Activated T-helper 1 cell treated with Interleukin-2 at 50 U/mL for 16 hours (primary cell): ENCODE measurements at regions not wholly inside any gene's neighbourhood (a gene's known extent, or its start where the extent isn't known, plus 50 kb on each side); places are given as distances from the start of the nearest gene placed in this dataset.

Experiments used
- DNase-seq: peaks from one replicate; pipeline ENCODE4 v3.0.0-alpha.2; 2020; ENCODE audit warnings: low read depth

DNA sequence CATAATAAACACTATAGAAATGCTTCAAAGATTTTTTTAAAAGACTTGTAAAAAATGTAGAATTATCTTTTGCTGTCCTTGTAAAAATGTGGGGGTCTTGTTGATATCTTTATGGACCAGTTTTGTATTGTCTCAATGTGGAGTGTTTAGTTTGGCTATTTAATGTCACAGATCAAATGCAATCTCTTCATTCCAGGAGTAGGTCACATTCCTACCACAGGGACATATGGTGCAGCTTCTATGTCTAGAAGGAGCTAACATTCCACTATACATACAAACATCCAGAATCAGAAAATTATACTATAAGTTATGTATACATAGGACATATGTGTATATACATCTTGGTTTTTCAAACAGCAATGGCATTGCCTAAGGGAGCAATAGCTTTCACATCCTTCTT lies 345.7 kb downstream of the BMP4 start:
- DNase-seq: no peak

DNA sequence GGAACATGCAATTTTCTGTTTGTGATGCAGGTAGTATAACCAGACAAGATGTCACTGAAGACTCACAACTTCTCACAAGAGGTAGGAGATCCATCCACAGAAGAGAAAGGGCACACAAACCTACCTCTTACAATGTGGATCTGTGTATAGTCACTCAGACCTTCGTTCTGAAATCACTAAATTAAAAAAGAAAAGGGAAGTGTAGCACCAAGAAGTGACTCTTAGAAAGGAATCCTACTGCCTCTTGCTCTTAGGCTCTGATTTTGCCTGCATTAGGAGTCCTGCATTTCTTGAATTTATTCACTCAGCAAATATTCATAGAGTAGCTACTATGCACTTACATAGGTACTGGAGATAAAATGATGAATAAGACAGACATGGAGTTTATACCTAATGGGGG lies 347.6 kb downstream of the BMP4 start:
- DNase-seq: no peak

GRCh38 chr14:53608369-53608768 lies 348.3 kb downstream of the BMP4 start:
- DNase-seq: no peak

GRCh38 chr14:53606203-53606602 lies 350.4 kb downstream of the BMP4 start:
- no peak for DNase-seq

DNA sequence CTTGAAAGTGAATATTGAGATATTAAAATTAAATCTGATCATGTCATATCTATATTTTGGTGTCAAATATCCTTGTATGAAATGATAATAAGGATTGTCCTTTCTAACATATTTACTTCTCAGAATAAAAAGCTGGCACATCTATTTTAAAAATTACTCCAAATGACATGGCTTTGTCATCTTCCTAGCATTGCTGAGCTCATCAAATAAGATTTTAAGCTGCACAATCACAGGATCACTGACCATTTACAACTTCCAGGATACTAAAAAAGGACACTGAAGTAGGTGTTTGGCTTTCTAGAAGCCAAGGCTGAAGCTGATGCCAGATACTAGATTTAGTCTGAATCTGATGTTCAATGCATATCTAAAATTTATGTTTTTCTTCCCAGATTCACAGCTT lies 351.1 kb downstream of the BMP4 start:
- DNase-seq: no peak

DNA sequence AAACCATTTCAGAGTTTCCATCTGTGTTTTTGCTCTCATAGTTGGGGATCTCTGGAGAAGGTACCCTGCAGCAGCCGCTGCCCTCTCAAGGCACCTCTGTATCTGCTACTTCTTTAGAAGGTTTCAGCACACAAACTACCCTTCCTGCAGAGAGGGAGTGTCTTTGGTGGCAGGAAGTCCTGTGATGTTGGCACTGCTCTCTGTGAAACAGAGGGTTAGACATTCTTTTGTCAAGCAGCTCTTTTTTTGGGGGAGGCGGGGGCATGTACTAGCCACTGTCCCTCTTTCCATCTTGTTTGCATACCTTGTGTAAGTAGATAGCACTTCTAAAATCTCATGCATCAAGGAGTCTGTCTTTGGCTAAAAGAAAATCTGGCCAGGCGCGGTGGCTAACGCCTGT lies 352.6 kb downstream of the BMP4 start:
- no peak for DNase-seq

DNA sequence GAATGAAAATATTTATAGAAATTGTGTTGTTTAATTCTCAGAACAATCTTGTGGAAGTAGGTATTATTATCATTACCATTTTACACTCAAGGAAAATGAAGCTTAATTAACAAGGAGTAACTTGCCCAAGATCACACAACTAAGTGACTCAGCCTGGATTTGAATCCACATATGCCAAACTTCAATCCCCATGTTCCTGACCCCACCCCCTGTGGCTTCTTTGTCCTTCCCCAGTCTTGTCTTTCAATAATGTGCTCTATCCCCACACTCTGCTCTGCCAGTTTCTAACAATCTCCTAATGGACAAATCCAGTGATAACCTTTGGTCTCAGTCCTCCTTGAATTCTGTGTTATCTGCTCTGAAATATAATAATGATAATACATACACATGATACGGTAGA lies 355.2 kb downstream of the BMP4 start:
- DNase-seq: no peak

- no peak for DNase-seq
Observed at GRCh38 chr14:53599221-53599945, 357.2 kb downstream of the BMP4 start.

GRCh38 chr14:53596853-53597525 lies 359.6 kb downstream of the BMP4 start:
- DNase-seq: no peak

- DNase-seq: no peak
Observed at GRCh38 chr14:53591816-53592215, 364.8 kb downstream of the BMP4 start.

GRCh38 chr14:53581504-53581903 lies 375.1 kb downstream of the BMP4 start:
- DNase-seq: no peak

DNA sequence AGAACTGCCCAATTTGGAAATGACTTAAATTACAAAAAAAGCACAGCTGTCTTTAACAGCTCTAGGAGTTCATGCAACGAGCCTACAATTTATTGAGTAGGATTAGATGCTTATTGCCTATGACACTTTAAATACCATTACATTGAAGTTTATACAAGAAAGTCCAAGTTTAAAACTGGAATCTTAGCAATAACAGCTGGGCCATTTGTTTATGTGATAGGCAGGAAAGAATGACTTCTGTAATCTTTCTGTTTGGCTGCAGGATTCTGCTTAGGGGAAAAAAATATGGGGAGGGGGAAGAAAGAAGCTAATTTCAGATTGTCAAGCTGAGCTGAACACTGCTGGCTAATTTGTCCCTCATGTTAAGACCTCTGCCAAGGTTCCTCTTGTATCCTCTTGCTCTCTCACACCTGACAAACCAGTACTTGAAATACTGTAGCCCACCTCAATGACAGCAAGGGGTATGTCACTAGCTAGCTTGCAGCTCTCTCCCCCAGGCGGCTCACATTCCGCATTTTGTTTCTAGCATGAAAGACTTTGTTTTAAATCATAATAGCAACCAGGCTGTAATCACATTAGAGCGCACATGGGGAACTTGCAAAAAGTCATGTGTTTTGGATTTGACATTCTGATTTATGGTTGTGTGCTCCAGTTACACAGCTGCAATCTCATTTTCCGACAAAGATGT lies 384.8 kb downstream of the BMP4 start:
- DNase-seq: no peak

DNA sequence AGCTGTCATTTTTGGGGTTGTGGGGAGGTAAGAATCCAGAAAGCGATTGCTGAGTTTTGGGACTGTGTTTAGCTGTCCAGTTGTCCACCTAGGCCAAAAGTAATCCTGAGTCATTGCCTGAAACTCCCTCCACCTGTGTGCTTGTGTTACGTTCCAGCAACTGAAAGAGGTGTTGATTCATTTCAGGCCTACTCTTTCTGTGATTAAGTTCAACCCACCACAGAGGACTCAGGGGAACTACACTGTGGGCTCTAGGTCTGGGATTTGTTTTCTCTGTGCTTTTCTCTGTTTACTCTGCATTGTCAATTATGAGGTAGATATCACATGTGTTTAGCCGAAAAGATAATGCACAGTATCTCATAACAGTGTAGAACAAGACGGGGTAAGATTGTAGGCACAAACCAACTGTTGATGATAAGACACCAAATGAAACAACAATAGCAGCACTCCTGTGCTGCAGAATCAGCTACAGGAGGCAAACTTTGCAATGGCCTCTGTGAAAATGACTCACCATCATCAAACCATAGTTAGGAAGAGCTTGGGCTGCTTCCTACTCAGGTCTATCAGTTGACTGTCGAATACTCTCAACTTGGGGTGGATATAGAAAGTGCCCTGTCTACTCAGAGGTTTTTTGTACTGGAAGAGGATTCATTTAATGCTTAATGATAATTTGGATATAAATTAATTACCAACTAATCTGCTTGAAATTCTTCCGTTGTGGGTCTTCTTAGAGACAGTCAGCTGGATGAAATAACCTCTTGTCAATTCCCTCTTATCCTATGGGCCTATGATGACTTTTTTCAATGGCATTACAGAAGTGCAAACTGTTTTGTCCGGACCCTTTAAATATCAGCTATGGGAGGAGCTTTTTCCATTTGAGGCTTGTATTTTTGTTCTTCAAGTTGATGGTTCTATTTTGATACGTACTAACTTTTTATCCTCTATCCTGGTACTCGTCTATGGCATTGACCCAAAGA lies 385.9 kb downstream of the BMP4 start:
- DNase-seq: no peak

DNA sequence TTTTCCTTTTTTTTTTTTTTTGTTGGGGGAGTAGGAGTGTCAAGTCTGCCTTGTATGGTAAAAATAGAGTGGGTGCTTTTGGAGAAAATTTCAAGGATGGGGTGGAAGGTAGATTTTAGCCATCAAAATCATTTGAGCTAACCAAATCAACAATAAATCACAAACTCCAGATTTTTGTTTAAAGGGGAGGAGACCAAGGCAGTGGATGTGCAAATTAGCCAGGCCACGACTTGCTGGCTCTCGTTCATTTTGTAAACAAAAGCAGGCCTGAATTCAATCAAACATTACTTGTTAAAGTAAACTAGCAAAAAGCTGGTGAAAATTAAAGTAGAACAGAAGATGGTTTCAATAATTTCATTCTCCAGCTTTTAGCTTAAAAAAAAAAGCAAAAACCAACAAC lies 387.2 kb downstream of the BMP4 start:
- DNase-seq: no peak

- DNase-seq: no peak
Observed at GRCh38 chr14:53567236-53567780, 389.3 kb downstream of the BMP4 start.

DNA sequence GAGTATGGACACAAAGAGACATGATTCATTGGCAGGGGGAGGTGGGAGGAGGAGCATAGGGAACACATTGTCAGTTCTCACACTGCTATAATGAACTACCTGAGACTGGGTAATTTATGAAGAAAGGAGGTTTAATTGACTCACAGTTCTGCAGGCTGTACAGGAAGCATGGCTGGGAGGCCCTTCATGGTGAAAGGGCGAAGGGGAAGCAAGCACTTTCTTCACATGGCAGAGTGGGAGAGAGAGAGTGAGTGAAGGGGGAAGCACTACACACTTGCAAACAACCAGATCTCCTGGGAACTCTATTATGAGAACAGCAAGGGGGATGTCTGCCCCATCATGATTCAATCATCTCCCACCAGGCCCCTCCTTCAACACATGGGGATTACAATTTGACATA lies 391.8 kb downstream of the BMP4 start:
- DNase-seq: no peak

GRCh38 chr14:53563628-53564027 lies 393.0 kb downstream of the BMP4 start:
- no peak for DNase-seq

DNA sequence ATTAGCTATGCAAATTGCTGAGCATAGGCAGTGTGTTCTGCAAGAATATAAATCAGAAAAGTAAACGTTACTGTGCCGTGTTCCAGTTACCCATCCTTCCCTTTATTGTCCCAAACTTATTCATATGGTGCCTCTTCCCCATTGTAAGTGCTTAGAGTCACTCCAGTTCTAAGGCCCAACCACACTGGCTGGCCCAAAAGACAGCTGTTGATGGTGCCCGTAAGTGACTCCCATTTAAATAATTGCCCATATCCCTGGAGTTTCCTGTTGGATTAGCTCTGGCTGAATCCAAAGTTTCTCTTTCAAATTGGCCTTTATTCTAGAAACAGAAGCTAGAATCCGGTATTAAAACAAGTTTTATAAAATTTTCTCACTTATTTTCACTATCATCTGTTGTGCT lies 400.1 kb upstream of the DDHD1 start:
- DNase-seq: no peak

GRCh38 chr14:53551862-53552261 lies 398.7 kb upstream of the DDHD1 start:
- no peak for DNase-seq

- DNase-seq: no peak
Observed at GRCh38 chr14:53550776-53551175, 397.7 kb upstream of the DDHD1 start.

DNA sequence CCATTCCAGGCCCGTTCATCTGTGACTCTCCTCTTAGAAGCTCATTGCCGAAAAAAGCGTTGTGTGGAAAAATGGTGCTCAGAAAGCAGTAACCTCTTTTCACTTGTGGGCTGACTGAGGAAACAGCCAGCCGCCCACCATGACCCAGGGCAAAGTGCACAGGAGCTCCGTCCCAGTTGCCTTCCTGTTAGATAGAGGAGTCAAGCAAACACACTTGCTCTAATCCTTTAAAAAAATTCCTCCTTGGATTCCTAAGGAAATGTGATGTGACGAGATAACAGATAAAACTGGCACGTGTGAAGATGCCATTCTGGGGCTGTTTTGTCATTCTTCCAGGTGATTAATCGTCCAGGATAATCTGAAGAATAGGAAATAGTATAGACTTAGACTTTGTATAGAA lies 396.8 kb upstream of the DDHD1 start:
- DNase-seq: no peak

- no peak for DNase-seq
Observed at GRCh38 chr14:53547593-53547992, 394.5 kb upstream of the DDHD1 start.
